A673 (cell line): ENCODE measurements at regions not wholly inside any gene's neighbourhood (a gene's known extent, or its start where the extent isn't known, plus 50 kb on each side); places are given as distances from the start of the nearest gene placed in this dataset.

Source experiments
- CTCF ChIP-seq: fragments of 300-800, 200-600 bp; sonication (generic); conservative IDR thresholded peaks from 2 replicates; pipeline ENCODE4 v1.5.1; 2017; ENCODE audit warnings: low read depth, mild to moderate bottlenecking, antibody characterized with exemption, low read length, moderate library complexity, mixed read lengths
- EZH2 ChIP-seq: fragments of 200-600 bp; sonication (generic); IDR thresholded peaks from 2 replicates; pipeline ENCODE4 v1.6.1; 2017; ENCODE audit warnings: borderline replicate concordance, low read depth, mild to moderate bottlenecking, mixed read lengths, antibody characterized with exemption, low read length; ENCODE audit not compliant: poor library complexity, severe bottlenecking

GRCh38 chr3:41053220-41053619, 146.1 kb upstream of the CTNNB1 start:
- no peak for TF ChIP-seq EZH2
- no peak for TF ChIP-seq CTCF
